Endodermal cell (in vitro differentiated cells): ENCODE measurements at regions not wholly inside any gene's neighbourhood (a gene's known extent, or its start where the extent isn't known, plus 50 kb on each side); places are given as distances from the start of the nearest gene placed in this dataset.

Experiments
- DNase-seq: peaks from one replicate; pipeline ENCODE4 v3.0.0-alpha.2; 2017
- H3K27ac ChIP-seq: 2 replicates; pipeline ENCODE4 v1.5.1; 2013; ENCODE audit warnings: mild to moderate bottlenecking, low read depth, low read length, moderate library complexity
- H3K27me3 ChIP-seq: 2 replicates; pipeline ENCODE4 v1.6.1; 2013; ENCODE audit warnings: mild to moderate bottlenecking, low read length, moderate library complexity; ENCODE audit not compliant: insufficient read depth, control insufficient read depth, poor library complexity, severe bottlenecking
- H3K36me3 ChIP-seq: 2 replicates; pipeline ENCODE4 v1.7.0; 2013; ENCODE audit warnings: mild to moderate bottlenecking, low read length, moderate library complexity; ENCODE audit not compliant: control insufficient read depth, insufficient read depth
- H3K4me1 ChIP-seq: one replicate; pipeline ENCODE4 v1.7.0; 2013; ENCODE audit warnings: low read length; ENCODE audit not compliant: control insufficient read depth, insufficient read depth
- H3K4me3 ChIP-seq: 2 replicates; pipeline ENCODE4 v1.5.1; 2013; ENCODE audit warnings: mild to moderate bottlenecking, low read length, moderate library complexity
- H3K9ac ChIP-seq: 2 replicates; pipeline ENCODE4 v1.6.1; 2013; ENCODE audit warnings: mild to moderate bottlenecking, low read length, moderate library complexity; ENCODE audit not compliant: poor library complexity, severe bottlenecking; ENCODE audit errors: extremely low read depth
- H3K9me3 ChIP-seq: 2 replicates; pipeline ENCODE4 v1.6.1; 2013; ENCODE audit warnings: mild to moderate bottlenecking, low read length, moderate library complexity; ENCODE audit not compliant: control insufficient read depth
- H3K27ac Mint-ChIP-seq: 2 replicates; pipeline ENCODE4 v1.8.0; 2020; ENCODE audit warnings: mixed read lengths
- H3K27me3 Mint-ChIP-seq: 2 replicates; pipeline ENCODE4 v1.8.0; 2021; ENCODE audit warnings: mild to moderate bottlenecking, mixed read lengths; ENCODE audit not compliant: insufficient read depth
- H3K36me3 Mint-ChIP-seq: 2 replicates; pipeline ENCODE4 v1.8.0; 2020; ENCODE audit warnings: low read depth, mixed read lengths
- H3K4me1 Mint-ChIP-seq: 2 replicates; pipeline ENCODE4 v1.8.0; 2020; ENCODE audit warnings: mixed read lengths
- H3K4me3 Mint-ChIP-seq: 2 replicates; pipeline ENCODE4 v1.8.0; 2020; ENCODE audit warnings: mild to moderate bottlenecking, moderate library complexity, mixed read lengths
- H3K9me3 Mint-ChIP-seq: 2 replicates; pipeline ENCODE4 v1.8.0; 2020; ENCODE audit warnings: mild to moderate bottlenecking, mixed read lengths
- CTCF ChIP-seq: fragments of 200-600 bp; sonication (generic); conservative IDR thresholded peaks from 2 replicates; pipeline ENCODE4 v1.5.0; 2021; ENCODE audit warnings: antibody characterized with exemption, mild to moderate bottlenecking
- WGBS, 2 experiments: methylation state at CpG; one replicate each; pipeline versions ENCODE4 v1.1.5 to v1.1.7; 2013; ENCODE audit warnings: missing lambda C conversion rate in 2 of 2, mixed read lengths in 1 of 2; ENCODE audit not compliant: insufficient coverage in 1 of 2, insufficient read length in 1 of 2; 5-methylcytosine and 5-hydroxymethylcytosine counted together

- H3K9me3 ChIP-seq, result peaks cover 10% of the 10 kb centered on the region
- Mint-ChIP-seq H3K4me1 (no peaks in the 10 kb centered on the region), H3K4me3 (no peak overlapping the region), H3K27me3 (no peaks in the 10 kb centered on the region), H3K36me3 (peaks cover 3% of the 10 kb centered on the region), H3K9me3 (peaks cover 23% of the 10 kb centered on the region), H3K27ac (no peak overlapping the region)
- H3K4me3 ChIP-seq, result no peak overlapping the region
- no peaks in the 10 kb centered on the region for H3K27me3 ChIP-seq
- H3K36me3 ChIP-seq, result no peaks in the 10 kb centered on the region
- WGBS, 2 experiments, result 83 to 90% methylated on average over 3 to 4 of the region's 5 CpGs
- no peaks in the 10 kb centered on the region for H3K4me1 ChIP-seq
- no peak for DNase-seq
- TF ChIP-seq CTCF, result no peak
- H3K27ac ChIP-seq, result no peak overlapping the region
- no peak overlapping the region for H3K9ac ChIP-seq
These were observed 831.1 kb downstream of the LRFN5 start for GRCh38 chr14:42437809-42438208.

GRCh38 chr14:42429401-42429800 is 822.7 kb downstream of the LRFN5 start:
- no peak overlapping the region for H3K27ac Mint-ChIP-seq
- no peaks in the 10 kb centered on the region for H3K36me3 ChIP-seq
- no peak overlapping the region for H3K4me3 ChIP-seq
- DNase-seq, result no peak
- H3K4me1 ChIP-seq, result no peaks in the 10 kb centered on the region
- no peaks in the 10 kb centered on the region for H3K27me3 ChIP-seq
- H3K9me3 ChIP-seq, result peaks cover 9% of the 10 kb centered on the region
- H3K9ac ChIP-seq, result no peak overlapping the region
- peaks cover 3% of the 10 kb centered on the region for H3K36me3 Mint-ChIP-seq
- H3K9me3 Mint-ChIP-seq, result peaks cover 19% of the 10 kb centered on the region
- no peak for TF ChIP-seq CTCF
- no peaks in the 10 kb centered on the region for H3K27me3 Mint-ChIP-seq
- no peak overlapping the region for H3K27ac ChIP-seq
- no peak overlapping the region for H3K4me3 Mint-ChIP-seq
- no peaks in the 10 kb centered on the region for H3K4me1 Mint-ChIP-seq
- 83 to 92% methylated on average over 2 of the region's 2 CpGs for WGBS, 2 experiments

GRCh38 chr14:42428996-42429395 is 822.3 kb downstream of the LRFN5 start:
- no peaks in the 10 kb centered on the region for H3K4me1 Mint-ChIP-seq
- no peak overlapping the region for H3K27ac ChIP-seq
- no peak for DNase-seq
- no peak overlapping the region for H3K9ac ChIP-seq
- H3K4me3 ChIP-seq, result no peak overlapping the region
- no peaks in the 10 kb centered on the region for H3K27me3 ChIP-seq
- no peak for TF ChIP-seq CTCF
- H3K27ac Mint-ChIP-seq, result no peak overlapping the region
- H3K36me3 Mint-ChIP-seq, result peaks cover 3% of the 10 kb centered on the region
- no peak overlapping the region for H3K4me3 Mint-ChIP-seq
- H3K9me3 ChIP-seq, result peaks cover 9% of the 10 kb centered on the region
- no peaks in the 10 kb centered on the region for H3K4me1 ChIP-seq
- H3K27me3 Mint-ChIP-seq, result no peaks in the 10 kb centered on the region
- no peaks in the 10 kb centered on the region for H3K36me3 ChIP-seq
- H3K9me3 Mint-ChIP-seq, result peaks cover 14% of the 10 kb centered on the region
- 69 to 80% methylated on average over 1 of the region's 1 CpG for WGBS, 2 experiments
